Neural cell (in vitro differentiated cells): ENCODE measurements at regions not wholly inside any gene's neighbourhood (a gene's known extent, or its start where the extent isn't known, plus 50 kb on each side); places are given as distances from the start of the nearest gene placed in this dataset.

ENCODE experiments used
- CTCF ChIP-seq: fragments of 450-650 bp; IDR thresholded peaks from 2 replicates; pipeline ENCODE4 v1.5.1; 2014; ENCODE audit warnings: antibody characterized with exemption, mild to moderate bottlenecking, moderate library complexity; ENCODE audit not compliant: poor library complexity, severe bottlenecking
- EP300 ChIP-seq: fragments of 450-650 bp; conservative IDR thresholded peaks from 2 replicates; pipeline ENCODE4 v1.6.1; 2014; ENCODE audit warnings: antibody characterized with exemption, mild to moderate bottlenecking, moderate library complexity; ENCODE audit not compliant: poor library complexity, severe bottlenecking
- EZH2 ChIP-seq: fragments of 200-600, 300-800 bp; shearing (Covaris generic), sonication (generic); IDR thresholded peaks from 2 replicates; pipeline ENCODE4 v1.6.1; 2014; ENCODE audit warnings: antibody characterized with exemption, low read length, borderline replicate concordance, mild to moderate bottlenecking; ENCODE audit not compliant: insufficient read depth, poor library complexity, severe bottlenecking
- POLR2AphosphoS5 ChIP-seq: IDR thresholded peaks from 2 replicates; pipeline ENCODE4 v1.6.1; 2012
- RAD21 ChIP-seq: fragments of 450-650 bp; conservative IDR thresholded peaks from 2 replicates; pipeline ENCODE4 v1.6.1; 2014; ENCODE audit warnings: antibody characterized with exemption, mild to moderate bottlenecking, moderate library complexity
- SMC3 ChIP-seq: fragments of 450-650 bp; conservative IDR thresholded peaks from 2 replicates; pipeline ENCODE4 v1.6.1; 2014; ENCODE audit warnings: antibody characterized with exemption, mild to moderate bottlenecking, moderate library complexity; ENCODE audit not compliant: poor library complexity
- TAF1 ChIP-seq: IDR thresholded peaks from 2 replicates; pipeline ENCODE4 v1.6.1; 2012; ENCODE audit warnings: low read depth

GRCh38 chr11:80616070-80616800 lies 1175.4 kb upstream of the TENM4 start:
- no peak for TF ChIP-seq CTCF
- TF ChIP-seq TAF1 = no peak
- no peak for TF ChIP-seq POLR2AphosphoS5
- TF ChIP-seq SMC3 = no peak
- TF ChIP-seq RAD21 = no peak
- TF ChIP-seq EP300 = no peak
- no peak for TF ChIP-seq EZH2
